Prostate gland (tissue), 2 donors: ENCODE measurements at regions not wholly inside any gene's neighbourhood (a gene's known extent, or its start where the extent isn't known, plus 50 kb on each side); places are given as distances from the start of the nearest gene placed in this dataset.

Source experiments
- DNase-seq: peaks from one replicate; pipeline ENCODE4 v3.0.0-alpha.2; 2019; ENCODE audit warnings: low spot score
- H3K27ac ChIP-seq, 2 donors: fragments of 200-600 bp; sonication (generic); 2 replicates each; pipeline ENCODE4 v1.5.1; 2017 to 2019
- H3K27me3 ChIP-seq: fragments of 200-600 bp; sonication (generic); replicated peaks from 2 replicates; pipeline ENCODE4 v1.5.1; 2019; ENCODE audit not compliant: insufficient read depth
- H3K36me3 ChIP-seq, 2 donors: fragments of 200-600 bp; sonication (generic); 1 replicate in 1 of 2; 2 replicates in 1 of 2; pipeline versions ENCODE4 v1.5.1 to v1.8.1; 2017 to 2019
- H3K4me1 ChIP-seq: fragments of 200-600 bp; sonication (generic); replicated peaks from 2 replicates; pipeline ENCODE4 v1.5.1; 2019
- H3K4me3 ChIP-seq, 2 donors: fragments of 200-600 bp; sonication (generic); 2 replicates each; pipeline ENCODE4 v1.5.1; 2017 to 2019
- H3K9me3 ChIP-seq: fragments of 200-600 bp; sonication (generic); 2 replicates; pipeline ENCODE4 v1.5.1; 2017
- CTCF ChIP-seq, 4 experiments: fragments of 200-600 bp in 2 of 4; fragments of 450-650 bp in 2 of 4; sonication (generic) in 2 of 4; IDR thresholded peaks; 1 replicate in 3 of 4; 2 replicates in 1 of 4; pipeline ENCODE4 v1.5.1; 2016 to 2019; ENCODE audit warnings: antibody characterized with exemption in 4 of 4, mild to moderate bottlenecking in 2 of 4, moderate library complexity in 2 of 4
- POLR2A ChIP-seq: fragments of 450-650 bp; IDR thresholded peaks from one replicate; pipeline ENCODE4 v1.6.1; 2016; ENCODE audit warnings: antibody characterized with exemption, mild to moderate bottlenecking
- POLR2AphosphoS5 ChIP-seq: sonication (generic); formaldehyde crosslinking; IDR thresholded peaks from one replicate; pipeline ENCODE4 v1.6.1; 2017; ENCODE audit warnings: antibody characterized with exemption
- WGBS: methylation state at CpG from one replicate; pipeline ENCODE4 v1.1.5; 2018; 5-methylcytosine and 5-hydroxymethylcytosine counted together
- intact Hi-C: fragments of 100-400 bp; cut with DNase I; formaldehyde crosslinking; loops from one replicate; pipeline ENCODE4 v1.14.2; 2022

DNA sequence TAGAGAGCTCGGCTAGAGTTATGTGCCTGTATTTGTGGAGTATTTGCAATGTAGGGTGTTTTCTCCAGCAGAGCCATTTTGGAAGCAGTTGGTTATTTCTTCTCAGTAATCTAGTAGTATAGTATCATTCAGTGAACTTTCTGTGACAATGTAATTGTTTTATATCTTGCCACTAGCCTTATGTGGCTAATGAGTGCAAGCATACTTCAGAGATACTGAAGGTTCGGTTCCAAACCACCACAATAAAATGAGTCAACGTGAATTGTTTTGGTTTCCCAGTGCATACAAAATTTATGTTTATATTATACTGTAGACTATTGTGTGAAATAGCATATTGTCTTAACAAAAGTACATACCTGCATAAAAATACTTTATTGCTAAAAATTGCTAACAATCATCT is 286.9 kb upstream of the TBL1XR1 start:
- intact Hi-C loops = no loop called here
- no peaks in the 10 kb centered on the region for H3K9me3 ChIP-seq
- WGBS = 75% methylated on average over 3 of the region's 3 CpGs
- no peak for TF ChIP-seq POLR2A
- no peak for TF ChIP-seq CTCF (IDR thresholded peaks at IDR 0.05)
- TF ChIP-seq POLR2AphosphoS5 = no peak
- H3K36me3 ChIP-seq = no peaks in the 10 kb centered on the region
- H3K4me3 ChIP-seq = no peak overlapping the region
- H3K4me1 ChIP-seq = no peaks in the 10 kb centered on the region
- H3K27ac ChIP-seq = peak overlapping the region in 1 of 2 donors; percentile 88
- DNase-seq = no peak
- H3K27me3 ChIP-seq = no peaks in the 10 kb centered on the region

GRCh38 chr3:177484926-177485325 is 287.6 kb upstream of the TBL1XR1 start:
- H3K27ac ChIP-seq = no peak overlapping the region
- no peaks in the 10 kb centered on the region for H3K27me3 ChIP-seq
- DNase-seq = no peak
- H3K9me3 ChIP-seq = no peaks in the 10 kb centered on the region
- no peak for TF ChIP-seq POLR2A
- TF ChIP-seq CTCF (IDR thresholded peaks at IDR 0.05) = no peak
- no peaks in the 10 kb centered on the region for H3K36me3 ChIP-seq
- H3K4me3 ChIP-seq = no peak overlapping the region
- no peaks in the 10 kb centered on the region for H3K4me1 ChIP-seq
- intact Hi-C loops = no loop called here
- WGBS = 96% methylated on average over 2 of the region's 2 CpGs

GRCh38 chr3:177487635-177488186 is 290.4 kb upstream of the TBL1XR1 start:
- TF ChIP-seq CTCF (IDR thresholded peaks at IDR 0.05) (no peak), POLR2AphosphoS5 (no peak), POLR2A (no peak)
- no peak overlapping the region for H3K27ac ChIP-seq
- H3K4me3 ChIP-seq = no peak overlapping the region
- no peaks in the 10 kb centered on the region for H3K36me3 ChIP-seq
- intact Hi-C loops = no loop called here
- 89% methylated on average over 3 of the region's 3 CpGs for WGBS
- no peak for DNase-seq
- H3K9me3 ChIP-seq = no peaks in the 10 kb centered on the region
- H3K27me3 ChIP-seq = no peaks in the 10 kb centered on the region
- H3K4me1 ChIP-seq = no peaks in the 10 kb centered on the region

GRCh38 chr3:177488740-177489139 is 291.5 kb upstream of the TBL1XR1 start:
- Histone ChIP-seq H3K36me3 (no peaks in the 10 kb centered on the region), H3K4me1 (no peaks in the 10 kb centered on the region), H3K4me3 (no peak overlapping the region), H3K9me3 (no peaks in the 10 kb centered on the region), H3K27ac (no peak overlapping the region), H3K27me3 (no peaks in the 10 kb centered on the region)
- no peak for TF ChIP-seq POLR2AphosphoS5
- no peak for TF ChIP-seq CTCF (IDR thresholded peaks at IDR 0.05)
- WGBS = 50% methylated on average over 2 of the region's 2 CpGs
- DNase-seq = no peak
- intact Hi-C loops = no loop called here

GRCh38 chr3:177490626-177491025 is 293.3 kb upstream of the TBL1XR1 start:
- TF ChIP-seq CTCF (IDR thresholded peaks at IDR 0.05) (no peak), POLR2A (no peak), POLR2AphosphoS5 (no peak)
- intact Hi-C loops = no loop called here
- Histone ChIP-seq H3K27me3 (no peaks in the 10 kb centered on the region), H3K9me3 (no peaks in the 10 kb centered on the region), H3K36me3 (no peaks in the 10 kb centered on the region), H3K4me3 (no peak overlapping the region), H3K27ac (no peak overlapping the region), H3K4me1 (no peaks in the 10 kb centered on the region)
- no peak for DNase-seq
- 63% methylated on average over 3 of the region's 3 CpGs for WGBS
